HepG2 (cell line): ENCODE measurements at regions not wholly inside any gene's neighbourhood (a gene's known extent, or its start where the extent isn't known, plus 50 kb on each side); places are given as distances from the start of the nearest gene placed in this dataset.
"Not testable (repeated sequence)": the region's sequence is repeated elsewhere in the genome, so short reads cannot be mapped to it uniquely, and the experiment has no call there.

Experiments used
- TCF7L2 ChIP-seq: IDR thresholded peaks from 2 replicates; pipeline ENCODE4 v1.6.1; 2011; ENCODE audit warnings: mild to moderate bottlenecking, low read depth, low read length, moderate library complexity
- ZFP36L2 ChIP-seq: sonication (generic); formaldehyde crosslinking; IDR thresholded peaks from 2 replicates; pipeline ENCODE4 v1.4.0; 2020; ENCODE audit warnings: missing genetic modification reagents

GRCh38 chr1:58963287-58963686 lies 179.4 kb upstream of the JUN start:
- not testable (repeated sequence) for TF ChIP-seq TCF7L2; ZFP36L2 (CRISPR knock-in tag)
